Endodermal cell (in vitro differentiated cells): ENCODE measurements at regions not wholly inside any gene's neighbourhood (a gene's known extent, or its start where the extent isn't known, plus 50 kb on each side); places are given as distances from the start of the nearest gene placed in this dataset.

Experiments used
- DNase-seq: peaks from one replicate; pipeline ENCODE4 v3.0.0-alpha.2; 2017
- H3K27ac ChIP-seq: 2 replicates; pipeline ENCODE4 v1.5.1; 2013; ENCODE audit warnings: mild to moderate bottlenecking, low read depth, low read length, moderate library complexity
- H3K27me3 ChIP-seq: 2 replicates; pipeline ENCODE4 v1.6.1; 2013; ENCODE audit warnings: mild to moderate bottlenecking, low read length, moderate library complexity; ENCODE audit not compliant: insufficient read depth, control insufficient read depth, poor library complexity, severe bottlenecking
- H3K36me3 ChIP-seq: 2 replicates; pipeline ENCODE4 v1.7.0; 2013; ENCODE audit warnings: mild to moderate bottlenecking, low read length, moderate library complexity; ENCODE audit not compliant: control insufficient read depth, insufficient read depth
- H3K4me1 ChIP-seq: one replicate; pipeline ENCODE4 v1.7.0; 2013; ENCODE audit warnings: low read length; ENCODE audit not compliant: control insufficient read depth, insufficient read depth
- H3K4me3 ChIP-seq: 2 replicates; pipeline ENCODE4 v1.5.1; 2013; ENCODE audit warnings: mild to moderate bottlenecking, low read length, moderate library complexity
- H3K9ac ChIP-seq: 2 replicates; pipeline ENCODE4 v1.6.1; 2013; ENCODE audit warnings: mild to moderate bottlenecking, low read length, moderate library complexity; ENCODE audit not compliant: poor library complexity, severe bottlenecking; ENCODE audit errors: extremely low read depth
- H3K9me3 ChIP-seq: 2 replicates; pipeline ENCODE4 v1.6.1; 2013; ENCODE audit warnings: mild to moderate bottlenecking, low read length, moderate library complexity; ENCODE audit not compliant: control insufficient read depth
- H3K27ac Mint-ChIP-seq: 2 replicates; pipeline ENCODE4 v1.8.0; 2020; ENCODE audit warnings: mixed read lengths
- H3K27me3 Mint-ChIP-seq: 2 replicates; pipeline ENCODE4 v1.8.0; 2021; ENCODE audit warnings: mild to moderate bottlenecking, mixed read lengths; ENCODE audit not compliant: insufficient read depth
- H3K36me3 Mint-ChIP-seq: 2 replicates; pipeline ENCODE4 v1.8.0; 2020; ENCODE audit warnings: low read depth, mixed read lengths
- H3K4me1 Mint-ChIP-seq: 2 replicates; pipeline ENCODE4 v1.8.0; 2020; ENCODE audit warnings: mixed read lengths
- H3K4me3 Mint-ChIP-seq: 2 replicates; pipeline ENCODE4 v1.8.0; 2020; ENCODE audit warnings: mild to moderate bottlenecking, moderate library complexity, mixed read lengths
- H3K9me3 Mint-ChIP-seq: 2 replicates; pipeline ENCODE4 v1.8.0; 2020; ENCODE audit warnings: mild to moderate bottlenecking, mixed read lengths
- CTCF ChIP-seq: fragments of 200-600 bp; sonication (generic); conservative IDR thresholded peaks from 2 replicates; pipeline ENCODE4 v1.5.0; 2021; ENCODE audit warnings: antibody characterized with exemption, mild to moderate bottlenecking
- WGBS, 2 experiments: methylation state at CpG; one replicate each; pipeline versions ENCODE4 v1.1.5 to v1.1.7; 2013; ENCODE audit warnings: missing lambda C conversion rate in 2 of 2, mixed read lengths in 1 of 2; ENCODE audit not compliant: insufficient coverage in 1 of 2, insufficient read length in 1 of 2; 5-methylcytosine and 5-hydroxymethylcytosine counted together

GRCh38 chrX:19194285-19195242 is 72.3 kb upstream of the ADGRG2 start:
- H3K4me3 Mint-ChIP-seq, result no peak overlapping the region
- Histone ChIP-seq H3K9ac (no peak overlapping the region), H3K4me1 (no peaks in the 10 kb centered on the region), H3K27ac (no peak overlapping the region), H3K9me3 (no peaks in the 10 kb centered on the region), H3K4me3 (no peak overlapping the region), H3K27me3 (no peaks in the 10 kb centered on the region), H3K36me3 (no peaks in the 10 kb centered on the region)
- H3K36me3 Mint-ChIP-seq, result no peaks in the 10 kb centered on the region
- H3K9me3 Mint-ChIP-seq, result peaks cover 62% of the 10 kb centered on the region
- H3K27ac Mint-ChIP-seq, result no peak overlapping the region
- no peaks in the 10 kb centered on the region for H3K27me3 Mint-ChIP-seq
- 95% methylated on average over 9 of the region's 9 CpGs; no CpG with 5 or more reads in 1 of the 2 experiments for WGBS, 2 experiments
- peaks cover 7% of the 10 kb centered on the region for H3K4me1 Mint-ChIP-seq
- no peak for DNase-seq
- TF ChIP-seq CTCF, result peak; percentile 49

GRCh38 chrX:19195243-19195610 is 73.0 kb upstream of the ADGRG2 start:
- H3K4me3 ChIP-seq, result no peak overlapping the region
- Mint-ChIP-seq H3K4me3 (no peak overlapping the region), H3K36me3 (no peaks in the 10 kb centered on the region), H3K4me1 (peaks cover 7% of the 10 kb centered on the region), H3K27ac (no peak overlapping the region), H3K9me3 (peaks cover 66% of the 10 kb centered on the region), H3K27me3 (no peaks in the 10 kb centered on the region)
- no peaks in the 10 kb centered on the region for H3K36me3 ChIP-seq
- no peak for TF ChIP-seq CTCF
- DNase-seq, result no peak
- 74 to 85% methylated on average over 3 to 10 of the region's 11 CpGs for WGBS, 2 experiments
- H3K9me3 ChIP-seq, result no peaks in the 10 kb centered on the region
- H3K9ac ChIP-seq, result no peak overlapping the region
- no peak overlapping the region for H3K27ac ChIP-seq
- H3K27me3 ChIP-seq, result no peaks in the 10 kb centered on the region
- no peaks in the 10 kb centered on the region for H3K4me1 ChIP-seq

- no peak for TF ChIP-seq CTCF
- Histone ChIP-seq H3K9me3 (no peaks in the 10 kb centered on the region), H3K27ac (no peak overlapping the region), H3K36me3 (no peaks in the 10 kb centered on the region), H3K27me3 (no peaks in the 10 kb centered on the region), H3K4me3 (no peak overlapping the region), H3K4me1 (no peaks in the 10 kb centered on the region), H3K9ac (no peak overlapping the region)
- Mint-ChIP-seq H3K9me3 (peaks cover 56% of the 10 kb centered on the region), H3K27ac (no peak overlapping the region), H3K36me3 (no peaks in the 10 kb centered on the region), H3K4me3 (no peak overlapping the region), H3K4me1 (peaks cover 7% of the 10 kb centered on the region), H3K27me3 (no peaks in the 10 kb centered on the region)
- 92% methylated on average over 1 of the region's 2 CpGs; no CpG with 5 or more reads in 1 of the 2 experiments for WGBS, 2 experiments
- no peak for DNase-seq
Observed at GRCh38 chrX:19198473-19198872, 76.2 kb upstream of the ADGRG2 start.
